ENCODE measurements at regions not wholly inside any gene's neighbourhood (a gene's known extent, or its start where the extent isn't known, plus 50 kb on each side); places are given as distances from the start of the nearest gene placed in this dataset.

DNA sequence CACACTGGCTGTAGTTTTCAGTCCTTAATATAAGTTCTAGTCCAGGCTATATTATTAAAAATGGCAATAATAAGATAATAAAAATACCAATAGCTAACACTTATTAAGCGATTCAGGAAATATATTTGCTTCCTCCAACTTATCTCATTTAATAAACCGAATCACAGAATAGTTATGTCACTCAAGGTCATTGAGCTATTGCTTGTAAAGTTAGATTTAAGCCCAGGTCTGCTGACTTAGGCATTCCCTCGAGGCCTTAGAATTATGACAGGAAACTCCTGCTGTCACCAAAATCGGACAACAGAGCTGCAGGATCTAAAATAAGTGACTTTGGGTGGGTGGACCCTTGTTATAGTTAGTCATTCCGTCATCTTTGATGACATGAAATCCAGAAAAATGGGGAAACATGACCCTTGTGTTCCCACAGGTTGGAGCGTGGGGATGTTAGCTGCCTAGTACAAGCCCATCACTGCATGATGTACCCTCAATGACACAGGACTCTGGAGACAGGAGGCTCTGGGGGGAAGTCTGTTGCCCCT lies 181.3 kb upstream of the PHYHIPL start:
- TF ChIP-seq CTCF (IDR thresholded peaks at IDR 0.05) (no peak), GABPB1 (CRISPR knock-in tag; IDR thresholded peaks at IDR 0.05) (no peak), ELF4 (CRISPR knock-in tag; IDR thresholded peaks at IDR 0.05; ENCODE audit: low read depth) (no peak), TEAD4 (CRISPR knock-in tag; IDR thresholded peaks at IDR 0.05) (no peak), JUN (CRISPR knock-in tag; IDR thresholded peaks at IDR 0.05) (no peak), ZNF263 (CRISPR knock-in tag; IDR thresholded peaks at IDR 0.05; ENCODE audit: low read depth) (no peak)
- TF ChIP-seq, protein P1, sequence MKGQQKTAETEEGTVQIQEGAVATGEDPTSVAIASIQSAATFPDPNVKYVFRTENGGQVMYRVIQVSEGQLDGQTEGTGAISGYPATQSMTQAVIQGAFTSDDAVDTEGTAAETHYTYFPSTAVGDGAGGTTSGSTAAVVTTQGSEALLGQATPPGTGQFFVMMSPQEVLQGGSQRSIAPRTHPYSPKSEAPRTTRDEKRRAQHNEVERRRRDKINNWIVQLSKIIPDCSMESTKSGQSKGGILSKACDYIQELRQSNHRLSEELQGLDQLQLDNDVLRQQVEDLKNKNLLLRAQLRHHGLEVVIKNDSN (CRISPR knock-in tag; IDR thresholded peaks at IDR 0.05) = no peak
- TF ChIP-seq, protein P2, sequence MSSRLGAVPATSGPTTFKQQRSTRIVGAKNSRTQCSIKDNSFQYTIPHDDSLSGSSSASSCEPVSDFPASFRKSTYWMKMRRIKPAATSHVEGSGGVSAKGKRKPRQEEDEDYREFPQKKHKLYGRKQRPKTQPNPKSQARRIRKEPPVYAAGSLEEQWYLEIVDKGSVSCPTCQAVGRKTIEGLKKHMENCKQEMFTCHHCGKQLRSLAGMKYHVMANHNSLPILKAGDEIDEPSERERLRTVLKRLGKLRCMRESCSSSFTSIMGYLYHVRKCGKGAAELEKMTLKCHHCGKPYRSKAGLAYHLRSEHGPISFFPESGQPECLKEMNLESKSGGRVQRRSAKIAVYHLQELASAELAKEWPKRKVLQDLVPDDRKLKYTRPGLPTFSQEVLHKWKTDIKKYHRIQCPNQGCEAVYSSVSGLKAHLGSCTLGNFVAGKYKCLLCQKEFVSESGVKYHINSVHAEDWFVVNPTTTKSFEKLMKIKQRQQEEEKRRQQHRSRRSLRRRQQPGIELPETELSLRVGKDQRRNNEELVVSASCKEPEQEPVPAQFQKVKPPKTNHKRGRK (CRISPR knock-in tag; IDR thresholded peaks at IDR 0.05; ENCODE audit: borderline replicate concordance) = no peak
- TF ChIP-seq, protein P3, sequence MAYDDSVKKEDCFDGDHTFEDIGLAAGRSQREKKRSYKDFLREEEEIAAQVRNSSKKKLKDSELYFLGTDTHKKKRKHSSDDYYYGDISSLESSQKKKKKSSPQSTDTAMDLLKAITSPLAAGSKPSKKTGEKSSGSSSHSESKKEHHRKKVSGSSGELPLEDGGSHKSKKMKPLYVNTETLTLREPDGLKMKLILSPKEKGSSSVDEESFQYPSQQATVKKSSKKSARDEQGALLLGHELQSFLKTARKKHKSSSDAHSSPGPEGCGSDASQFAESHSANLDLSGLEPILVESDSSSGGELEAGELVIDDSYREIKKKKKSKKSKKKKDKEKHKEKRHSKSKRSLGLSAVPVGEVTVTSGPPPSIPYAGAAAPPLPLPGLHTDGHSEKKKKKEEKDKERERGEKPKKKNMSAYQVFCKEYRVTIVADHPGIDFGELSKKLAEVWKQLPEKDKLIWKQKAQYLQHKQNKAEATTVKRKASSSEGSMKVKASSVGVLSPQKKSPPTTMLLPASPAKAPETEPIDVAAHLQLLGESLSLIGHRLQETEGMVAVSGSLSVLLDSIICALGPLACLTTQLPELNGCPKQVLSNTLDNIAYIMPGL (CRISPR knock-in tag; IDR thresholded peaks at IDR 0.05) = no peak
- TF ChIP-seq, protein P4, sequence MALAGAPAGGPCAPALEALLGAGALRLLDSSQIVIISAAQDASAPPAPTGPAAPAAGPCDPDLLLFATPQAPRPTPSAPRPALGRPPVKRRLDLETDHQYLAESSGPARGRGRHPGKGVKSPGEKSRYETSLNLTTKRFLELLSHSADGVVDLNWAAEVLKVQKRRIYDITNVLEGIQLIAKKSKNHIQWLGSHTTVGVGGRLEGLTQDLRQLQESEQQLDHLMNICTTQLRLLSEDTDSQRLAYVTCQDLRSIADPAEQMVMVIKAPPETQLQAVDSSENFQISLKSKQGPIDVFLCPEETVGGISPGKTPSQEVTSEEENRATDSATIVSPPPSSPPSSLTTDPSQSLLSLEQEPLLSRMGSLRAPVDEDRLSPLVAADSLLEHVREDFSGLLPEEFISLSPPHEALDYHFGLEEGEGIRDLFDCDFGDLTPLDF (CRISPR knock-in tag; IDR thresholded peaks at IDR 0.05) = no peak
- TF ChIP-seq, protein P5, sequence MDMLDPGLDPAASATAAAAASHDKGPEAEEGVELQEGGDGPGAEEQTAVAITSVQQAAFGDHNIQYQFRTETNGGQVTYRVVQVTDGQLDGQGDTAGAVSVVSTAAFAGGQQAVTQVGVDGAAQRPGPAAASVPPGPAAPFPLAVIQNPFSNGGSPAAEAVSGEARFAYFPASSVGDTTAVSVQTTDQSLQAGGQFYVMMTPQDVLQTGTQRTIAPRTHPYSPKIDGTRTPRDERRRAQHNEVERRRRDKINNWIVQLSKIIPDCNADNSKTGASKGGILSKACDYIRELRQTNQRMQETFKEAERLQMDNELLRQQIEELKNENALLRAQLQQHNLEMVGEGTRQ (CRISPR knock-in tag; IDR thresholded peaks at IDR 0.05) = no peak
